NCI-H2196 treated with DMSO at 0.1 percent for 48 hours (cell line): ENCODE measurements at regions not wholly inside any gene's neighbourhood (a gene's known extent, or its start where the extent isn't known, plus 50 kb on each side); places are given as distances from the start of the nearest gene placed in this dataset.
"Not testable (repeated sequence)": the region's sequence is repeated elsewhere in the genome, so short reads cannot be mapped to it uniquely, and the experiment has no call there.

ENCODE experiments used
- DNase-seq: peaks from one replicate; lab custom pipeline; 2025; ENCODE audit not compliant: unreplicated experiment; lab: John Stamatoyannopoulos, UW

DNA sequence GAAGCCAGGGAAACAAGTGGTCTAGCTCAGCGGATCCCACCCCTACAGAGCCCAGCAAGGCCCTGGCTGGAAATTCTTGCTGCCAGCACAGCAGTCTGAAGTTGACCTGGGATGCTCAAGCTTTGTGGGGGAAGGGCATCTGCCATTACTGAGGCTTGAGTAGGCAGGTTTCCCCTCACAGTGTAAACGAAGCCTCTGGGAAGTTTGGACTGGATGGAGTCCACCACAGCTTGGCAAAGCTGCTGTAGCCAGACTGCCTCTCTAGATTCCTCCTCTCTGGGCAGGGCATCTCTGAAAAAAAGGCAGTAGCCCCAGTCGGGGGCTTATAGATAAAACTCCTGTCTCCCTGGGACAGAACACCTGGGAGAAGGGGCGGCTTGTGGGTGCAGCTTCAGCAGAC, 365.9 kb upstream of the SALL1 start:
- not testable (repeated sequence) for DNase-seq

DNA sequence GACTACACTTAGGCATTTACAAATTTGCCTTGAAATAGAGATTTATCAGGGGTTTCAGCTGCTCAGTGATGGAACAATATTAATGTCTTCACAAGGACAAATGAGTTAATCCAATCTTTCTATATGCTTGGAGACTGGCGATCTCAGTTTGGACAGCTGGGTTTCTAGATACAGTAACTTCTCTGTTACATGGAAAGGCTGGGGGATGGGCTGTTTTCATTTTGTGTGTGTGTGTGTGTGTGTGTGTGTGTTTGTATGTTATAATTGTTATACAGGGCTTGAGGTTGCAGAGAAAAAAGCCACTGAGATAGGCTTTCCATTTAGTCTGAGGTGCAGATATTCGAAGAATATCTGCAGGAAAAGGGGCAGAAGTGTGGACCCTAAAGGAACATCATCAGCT, 359.3 kb upstream of the SALL1 start:
- no peak for DNase-seq

DNA sequence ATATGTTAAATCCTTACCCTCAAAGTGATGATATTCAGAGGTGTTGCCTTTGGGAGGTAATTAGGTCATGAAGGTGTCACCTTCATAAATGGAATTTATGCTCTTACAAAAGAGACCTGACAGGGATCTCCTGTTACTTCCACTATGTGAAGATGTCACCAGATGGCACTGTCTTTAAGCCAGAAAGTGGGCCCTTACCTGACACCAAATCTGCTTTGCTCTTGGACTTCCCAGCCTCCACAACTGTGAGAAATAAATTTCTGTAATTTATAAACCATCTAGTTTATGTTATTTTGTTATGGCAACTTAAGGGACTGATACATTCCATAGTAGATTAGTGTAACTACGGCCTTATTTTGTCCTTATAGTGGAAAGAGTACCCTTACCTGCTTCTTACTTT, 358.3 kb upstream of the SALL1 start:
- DNase-seq, result no peak

DNA sequence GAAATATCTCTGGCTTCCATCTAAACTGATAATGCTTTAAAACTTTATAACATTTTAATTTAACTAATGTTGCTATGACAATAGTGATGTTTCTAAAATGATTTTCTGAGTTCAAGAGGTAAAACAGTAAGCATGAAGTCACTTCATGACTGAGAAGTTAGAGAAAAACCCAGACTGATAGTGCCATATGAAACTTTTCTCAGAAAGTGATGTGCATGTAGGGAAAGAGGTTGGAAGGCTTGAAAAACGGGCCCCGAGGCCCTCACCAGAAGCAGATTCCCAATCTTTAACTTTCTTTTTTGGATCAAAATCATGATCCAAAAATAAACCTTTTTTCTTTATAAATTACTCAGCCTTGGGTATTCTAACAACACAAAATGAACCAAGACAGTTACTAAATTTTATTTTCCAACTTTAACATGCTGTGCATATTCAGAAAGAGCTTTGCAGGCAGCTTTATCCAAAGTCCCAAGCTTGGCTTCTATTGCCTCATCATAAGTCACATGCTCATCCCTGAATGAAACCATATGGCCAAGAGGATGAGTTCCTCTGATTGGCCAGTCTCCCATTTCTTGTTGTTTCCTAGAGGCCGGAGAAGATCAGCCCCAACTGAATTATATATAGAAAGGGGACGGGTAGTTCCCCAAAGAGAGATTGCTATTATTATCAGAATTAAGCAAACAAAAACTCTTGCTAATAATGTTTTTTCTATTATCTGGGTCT, 357.6 kb upstream of the SALL1 start:
- no peak for DNase-seq

DNA sequence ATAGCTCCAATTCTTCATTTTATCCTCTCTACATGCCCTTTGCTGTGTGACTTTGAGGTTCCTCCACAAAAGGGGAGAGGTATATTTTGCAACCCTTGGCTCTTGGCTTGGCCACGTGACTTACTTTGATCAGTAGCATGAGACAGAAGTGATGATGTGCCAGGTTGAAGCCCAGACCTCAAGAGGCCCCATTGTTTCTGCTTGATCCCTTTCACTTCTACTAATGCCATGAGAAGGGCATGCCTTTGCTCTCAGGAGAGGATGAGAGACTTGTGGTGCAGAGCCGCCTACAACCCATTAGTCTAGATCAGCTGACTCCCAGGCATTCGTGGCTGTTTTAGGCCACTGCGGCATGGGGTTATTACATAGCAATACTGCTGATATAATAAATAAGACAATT, 356.2 kb upstream of the SALL1 start:
- DNase-seq, result no peak

DNA sequence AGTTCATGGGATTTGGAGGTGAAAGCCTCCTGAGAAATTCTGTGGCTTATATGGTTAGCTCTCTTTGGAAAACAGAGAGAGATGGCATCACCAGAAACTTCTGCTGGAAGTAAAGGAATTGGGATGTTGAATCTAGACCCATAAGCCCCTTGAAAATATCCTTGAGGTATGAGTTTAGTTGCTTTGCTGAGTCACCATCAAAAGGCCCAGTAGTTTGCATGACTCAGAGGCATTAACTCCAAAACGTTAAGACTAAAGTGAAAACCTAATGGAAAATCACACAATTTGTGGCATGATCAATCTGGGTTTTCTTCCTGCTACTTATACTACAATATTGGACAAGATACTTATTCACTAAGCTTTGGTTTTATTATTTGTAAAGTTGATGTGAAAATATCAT, 349.2 kb upstream of the SALL1 start:
- DNase-seq, result no peak

DNA sequence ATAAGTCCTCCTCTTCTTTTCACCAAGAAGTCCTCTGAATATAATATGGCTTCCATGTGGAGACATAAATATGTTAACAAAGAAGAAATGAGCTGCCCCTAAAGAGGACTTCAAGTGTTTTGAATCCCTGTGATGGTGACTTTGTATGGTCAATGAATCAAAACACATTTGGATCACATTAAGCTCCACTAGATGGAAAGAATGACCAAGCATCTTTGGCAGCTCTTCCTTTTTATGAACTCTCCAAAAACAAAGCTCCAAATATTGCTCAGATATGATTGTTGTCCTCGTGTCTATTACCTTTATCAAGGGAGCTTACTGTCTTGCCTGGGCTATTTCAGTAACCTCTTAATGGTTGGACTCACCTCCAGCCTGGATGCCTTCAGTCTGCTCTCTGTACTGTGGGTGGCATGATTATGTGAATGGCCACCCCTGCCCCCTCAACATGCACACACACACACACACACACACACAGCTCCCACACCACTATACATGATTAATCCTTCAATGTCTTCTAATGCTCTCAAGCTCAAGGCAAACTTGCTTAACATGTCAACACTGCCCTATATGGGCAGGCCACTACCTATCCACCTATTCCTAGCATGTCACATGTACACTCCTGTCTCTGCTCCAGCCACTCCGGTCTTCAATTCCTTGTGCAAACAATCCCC, 346.6 kb upstream of the SALL1 start:
- DNase-seq, result no peak

DNA sequence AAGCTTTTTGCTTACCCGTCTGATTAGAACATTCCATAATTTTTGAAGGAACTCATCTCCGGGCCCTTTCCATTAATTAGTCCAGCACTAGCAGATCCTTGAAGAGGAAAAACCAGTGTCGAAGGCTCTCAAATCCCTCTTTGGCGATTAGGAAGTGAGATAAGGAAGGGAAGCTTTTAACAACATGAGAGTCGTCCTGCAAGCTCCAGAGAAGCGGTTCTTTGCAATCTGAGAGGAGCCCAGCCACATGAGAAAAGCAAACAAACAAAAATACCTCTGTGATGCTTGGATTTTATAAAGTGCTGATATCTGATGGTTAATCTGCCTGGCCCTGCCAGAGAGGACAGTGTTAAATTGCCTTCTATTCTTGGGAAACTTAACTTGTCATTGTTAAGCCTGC, 339.8 kb upstream of the SALL1 start:
- DNase-seq, result no peak

DNA sequence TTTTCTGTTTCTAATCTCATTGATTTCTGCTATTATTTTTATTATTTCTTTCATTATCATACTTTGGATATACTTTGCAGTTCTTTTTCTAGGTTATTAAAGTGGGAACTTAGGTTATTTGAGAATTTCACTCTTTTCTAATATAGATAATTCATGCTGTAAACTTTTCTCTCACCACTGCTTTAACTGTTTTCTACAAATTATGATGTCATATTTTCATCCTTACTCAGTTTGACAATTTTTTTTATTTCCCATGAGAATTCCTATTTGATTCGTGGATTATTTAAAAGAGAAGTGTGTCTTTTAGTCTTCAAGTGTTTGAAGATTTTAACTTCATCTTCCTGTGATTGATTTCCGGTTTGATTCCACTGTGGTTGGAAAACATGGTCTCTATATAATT, 336.8 kb upstream of the SALL1 start:
- DNase-seq, result no peak

DNA sequence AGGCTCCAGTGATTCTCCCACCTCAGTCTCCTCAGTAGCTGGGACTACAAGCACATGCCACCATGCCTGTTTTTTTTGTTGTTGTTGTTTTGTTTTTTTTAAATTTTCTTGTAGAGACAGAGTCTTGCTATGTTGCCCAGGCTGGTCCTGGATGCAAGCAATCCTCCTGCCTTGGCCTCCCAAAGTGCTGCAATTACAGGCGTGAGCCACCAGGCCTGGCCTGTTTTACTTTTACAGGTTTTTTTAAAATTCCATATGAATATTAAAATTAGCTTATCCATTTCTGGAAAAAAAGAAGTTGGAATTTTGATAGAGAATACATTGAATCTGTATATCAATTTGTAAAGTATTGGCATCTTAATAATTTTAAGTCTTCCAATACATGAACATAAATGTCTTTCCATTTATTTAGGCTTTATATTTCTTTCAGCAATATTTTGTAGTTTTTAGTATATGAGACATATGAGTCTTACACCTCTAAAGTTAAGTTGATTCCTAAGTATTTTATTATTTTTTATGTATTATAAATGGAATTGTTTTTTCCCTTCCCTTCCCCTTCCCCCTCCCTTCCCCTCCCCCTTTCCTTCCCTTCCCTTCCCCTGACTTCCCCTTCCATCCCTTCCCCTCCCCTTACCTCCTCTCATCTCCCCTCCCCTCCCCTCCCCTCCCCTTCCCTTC, 323.5 kb upstream of the SALL1 start:
- no peak for DNase-seq

DNA sequence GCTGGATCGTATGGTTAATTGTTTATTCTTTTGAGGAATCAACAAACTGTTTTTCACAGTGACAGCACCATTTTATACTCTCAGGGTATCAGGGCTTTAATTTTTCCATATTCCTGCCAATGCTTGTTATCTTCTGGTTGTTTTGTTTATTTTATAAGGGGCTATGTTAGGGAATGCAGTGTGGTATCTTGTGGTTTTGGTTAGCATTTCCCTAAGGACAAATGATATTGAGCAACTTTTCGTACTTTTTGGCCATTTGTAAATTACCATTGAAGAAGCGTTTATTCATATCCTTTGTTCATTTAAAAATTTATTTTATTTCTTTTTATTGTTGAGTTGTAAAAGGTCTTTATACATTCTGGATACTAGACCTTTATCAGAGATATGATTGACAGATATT, 322.0 kb upstream of the SALL1 start:
- DNase-seq, result no peak

DNA sequence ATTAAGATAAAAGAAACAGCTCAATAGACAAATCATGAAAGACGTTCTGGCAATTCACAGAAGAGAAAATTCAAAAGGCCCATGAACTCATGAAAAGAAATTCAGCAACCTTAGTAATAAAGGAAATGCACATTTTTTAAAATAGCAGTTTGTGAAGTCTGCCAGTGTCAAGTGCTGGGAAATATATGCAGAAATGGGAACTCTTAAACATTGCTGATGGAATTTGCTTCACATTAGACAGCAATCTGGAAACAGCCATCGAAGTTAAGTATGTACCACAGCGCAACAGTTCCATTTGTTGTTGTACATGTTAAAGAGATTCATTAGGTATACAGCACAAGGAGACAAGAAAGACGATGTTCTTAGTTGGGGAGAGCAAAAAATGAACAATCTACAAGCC, 319.4 kb upstream of the SALL1 start:
- no peak for DNase-seq

DNA sequence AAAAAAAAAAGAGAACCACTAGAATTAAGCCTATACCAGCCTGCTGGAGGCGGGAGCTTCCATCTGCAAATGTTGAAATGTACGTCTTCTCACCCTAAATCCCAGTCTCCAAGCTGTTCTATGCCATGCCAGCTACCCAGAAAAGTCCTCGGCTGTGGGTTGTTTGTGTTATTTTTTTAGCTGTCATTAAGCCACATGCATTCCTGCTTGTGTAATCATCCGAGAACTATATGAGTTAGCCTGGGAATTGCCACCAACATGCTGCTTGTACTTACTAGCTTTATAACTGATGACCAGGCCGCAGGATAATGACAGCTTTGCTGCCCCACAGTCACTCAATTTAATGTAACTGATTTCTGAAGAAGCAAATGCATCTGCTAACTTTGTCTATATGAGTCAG, 313.9 kb upstream of the SALL1 start:
- no peak for DNase-seq

DNA sequence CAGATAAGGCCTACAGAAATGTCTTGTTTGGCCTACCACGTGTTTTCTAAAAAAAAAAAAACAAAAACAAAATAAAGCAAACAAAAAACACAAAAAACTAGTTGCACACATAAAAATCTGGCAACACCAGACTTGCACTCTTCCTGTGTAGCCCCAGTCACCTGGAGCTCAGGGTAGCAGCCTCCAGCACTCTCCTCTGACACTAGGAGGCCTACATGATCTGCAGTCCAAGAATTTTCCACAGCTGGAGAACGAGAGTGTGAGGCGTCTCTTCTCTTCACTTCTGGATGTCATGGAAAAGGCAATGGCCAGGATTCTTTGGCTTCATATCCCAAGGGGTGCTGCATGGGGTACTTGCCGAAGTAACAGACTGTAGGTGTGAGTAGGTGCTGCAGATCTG, 310.2 kb upstream of the SALL1 start:
- no peak for DNase-seq

DNA sequence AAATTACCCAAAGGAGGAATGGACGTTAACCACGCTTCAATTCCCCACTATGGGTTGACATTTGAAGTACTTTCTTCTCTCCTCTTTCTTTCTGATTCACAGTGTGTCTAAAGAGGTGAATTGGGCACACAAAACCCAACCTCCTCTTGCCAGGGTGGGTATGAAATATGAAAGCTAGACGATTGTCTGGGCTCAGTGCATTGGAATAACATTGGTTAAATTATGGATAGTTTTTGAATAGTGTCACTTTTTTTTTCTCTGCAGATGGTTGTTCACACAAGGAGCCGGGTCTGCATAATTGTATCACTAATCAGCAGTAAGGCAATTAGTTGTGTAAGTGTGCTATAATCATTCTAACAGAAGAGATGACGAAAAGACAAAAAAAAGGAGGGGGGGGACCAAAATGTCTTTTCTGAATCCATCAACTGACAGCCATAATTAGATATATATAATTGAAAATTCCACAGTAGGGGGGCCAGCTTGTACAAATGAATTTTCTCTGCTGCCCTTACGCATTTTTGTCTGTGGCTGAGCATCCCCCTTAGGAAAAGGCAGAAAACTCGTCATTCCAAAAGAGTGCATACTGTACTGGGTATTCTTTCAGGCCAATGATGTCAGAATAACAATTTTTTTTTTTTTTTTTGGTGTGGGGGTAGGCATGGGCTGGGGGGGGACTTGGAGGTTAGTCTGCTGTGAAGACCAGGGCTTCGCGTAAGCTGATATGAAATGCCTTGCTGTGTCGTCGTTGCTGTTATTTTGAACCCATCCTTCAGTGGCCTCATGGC, 307.5 kb upstream of the SALL1 start:
- DNase-seq, result no peak

DNA sequence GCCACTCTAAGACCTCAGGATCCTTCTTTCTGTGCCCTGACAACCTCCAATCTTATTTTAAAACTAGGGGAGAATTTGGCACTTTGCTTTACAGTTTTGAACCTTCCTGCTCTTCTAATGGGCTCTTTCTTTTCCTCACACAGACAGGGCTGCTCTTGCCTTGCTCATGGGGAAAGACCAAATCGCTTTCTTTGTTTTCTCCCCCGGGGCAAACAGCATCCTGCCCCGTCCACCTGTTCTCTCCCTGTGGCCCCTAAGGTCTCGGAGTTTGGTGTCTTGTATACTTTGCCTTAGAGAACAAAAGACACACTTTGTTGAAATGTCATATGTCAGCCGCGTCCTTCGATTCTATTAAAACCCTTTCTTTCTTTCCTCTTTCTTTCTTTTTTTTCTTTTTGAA, 306.7 kb upstream of the SALL1 start:
- no peak for DNase-seq

DNA sequence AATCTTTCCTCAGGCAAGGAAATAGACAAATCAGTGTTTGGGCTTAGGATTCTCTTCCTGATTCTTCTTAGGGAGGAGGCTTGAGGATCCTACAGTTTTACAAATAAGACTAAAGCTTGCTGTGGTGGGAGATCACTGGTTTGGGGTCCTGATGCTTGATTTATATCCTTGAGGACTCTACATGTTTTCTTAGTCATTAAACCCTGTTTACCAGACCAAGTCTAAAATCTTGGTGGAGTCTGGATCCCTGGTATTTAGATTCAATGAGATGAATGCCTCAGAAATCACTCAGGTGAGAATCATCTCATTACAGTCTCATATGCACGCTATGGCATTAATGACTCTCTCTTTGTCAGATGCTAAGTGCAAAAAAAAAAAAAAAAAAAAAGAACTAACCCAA, 304.3 kb upstream of the SALL1 start:
- DNase-seq, result no peak

DNA sequence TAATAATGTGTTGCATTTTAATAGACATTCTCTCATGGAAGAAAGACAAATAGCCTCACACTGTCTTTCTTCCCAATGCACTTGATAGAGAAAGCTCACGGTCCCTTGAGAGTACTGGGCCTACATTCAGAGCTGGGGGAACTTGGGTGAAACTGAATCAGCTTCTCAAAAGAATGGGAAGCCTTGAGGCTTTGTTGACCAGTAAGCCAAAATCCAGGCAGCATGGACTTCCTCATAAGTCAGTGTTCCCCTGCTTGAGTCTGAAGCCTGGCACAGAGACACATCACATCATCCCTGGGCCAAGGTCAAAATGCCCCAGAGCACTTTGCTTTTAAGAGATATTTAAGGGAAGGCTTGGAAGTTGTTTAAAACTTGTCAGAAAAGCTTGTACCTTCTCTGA, 302.2 kb upstream of the SALL1 start:
- no peak for DNase-seq

DNA sequence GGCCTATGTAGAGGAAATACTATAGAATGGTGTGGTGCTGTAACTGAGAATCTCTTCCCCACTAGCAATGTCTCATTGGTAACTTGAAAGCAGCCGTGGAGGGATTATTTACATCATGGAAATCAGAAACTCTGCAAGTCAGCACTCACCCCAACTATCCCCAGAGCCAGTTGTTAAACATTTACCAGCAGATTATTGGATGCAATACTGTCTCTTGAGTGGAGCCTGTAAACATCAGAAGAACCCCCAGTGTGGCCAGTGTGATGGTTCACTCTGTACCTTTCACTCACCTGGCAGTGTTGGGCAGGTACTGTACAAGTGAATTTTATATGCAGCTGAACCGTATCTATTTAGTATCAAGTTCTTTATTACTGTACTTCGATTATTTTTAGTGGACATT, 299.8 kb upstream of the SALL1 start:
- no peak for DNase-seq

DNA sequence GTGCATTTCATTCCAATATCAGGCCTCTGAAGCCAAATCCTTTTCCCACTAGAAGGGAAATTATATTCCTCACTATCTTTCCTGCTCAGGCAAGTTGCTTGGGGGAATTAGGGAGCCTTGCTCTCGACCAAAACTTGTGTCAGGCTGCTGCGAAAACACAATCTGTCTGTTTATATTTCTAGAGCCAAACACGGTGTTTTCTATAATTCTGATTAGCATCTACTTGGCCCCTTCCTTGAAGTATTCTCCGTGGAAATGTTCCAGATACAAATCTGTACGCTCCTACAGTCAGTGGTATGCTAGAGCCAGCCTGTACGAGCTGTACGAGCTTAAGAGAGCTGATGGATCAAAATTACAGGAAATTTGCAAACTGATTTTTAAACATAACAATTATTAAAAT, 299.3 kb upstream of the SALL1 start:
- no peak for DNase-seq

DNA sequence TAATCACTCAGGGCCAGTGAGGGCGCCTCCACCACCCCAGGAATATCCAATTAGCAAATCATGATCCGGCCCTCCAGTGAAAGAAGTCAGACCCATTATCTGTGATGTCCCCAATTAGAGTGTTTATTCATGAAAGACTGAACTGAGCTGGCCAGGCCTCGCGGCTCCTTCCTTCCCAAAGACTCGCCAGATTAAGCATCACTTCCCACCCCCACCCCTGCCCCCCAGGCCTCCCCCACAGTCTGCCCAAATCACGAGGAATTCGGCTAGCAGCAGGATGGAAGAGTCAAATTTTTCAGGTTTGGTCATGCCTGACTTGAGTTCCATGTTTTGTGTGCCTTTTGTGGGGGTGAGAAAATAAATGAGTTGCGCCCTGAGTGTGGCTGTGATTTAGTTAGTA, 298.4 kb upstream of the SALL1 start:
- no peak for DNase-seq

DNA sequence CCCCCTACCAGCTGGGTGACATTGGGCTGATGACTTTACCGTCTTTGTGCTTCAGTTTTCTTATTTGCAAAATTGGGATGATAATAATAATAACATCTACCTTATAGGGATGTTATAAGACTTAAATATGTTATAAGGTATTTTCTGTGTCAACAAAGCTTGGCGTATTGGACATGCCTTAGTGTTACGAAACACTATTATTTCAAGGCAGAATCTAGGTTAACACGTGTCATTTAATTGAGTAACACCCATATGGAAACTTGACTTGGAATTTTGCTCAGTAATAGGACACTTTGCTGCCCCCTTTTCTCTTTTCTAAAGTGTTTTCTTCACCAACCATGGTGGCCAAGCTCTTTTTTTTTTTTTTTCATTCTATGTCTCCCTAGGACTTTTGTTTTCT, 294.2 kb upstream of the SALL1 start:
- no peak for DNase-seq
